ENCODE measurements at regions not wholly inside any gene's neighbourhood (a gene's known extent, or its start where the extent isn't known, plus 50 kb on each side); places are given as distances from the start of the nearest gene placed in this dataset.

DNA sequence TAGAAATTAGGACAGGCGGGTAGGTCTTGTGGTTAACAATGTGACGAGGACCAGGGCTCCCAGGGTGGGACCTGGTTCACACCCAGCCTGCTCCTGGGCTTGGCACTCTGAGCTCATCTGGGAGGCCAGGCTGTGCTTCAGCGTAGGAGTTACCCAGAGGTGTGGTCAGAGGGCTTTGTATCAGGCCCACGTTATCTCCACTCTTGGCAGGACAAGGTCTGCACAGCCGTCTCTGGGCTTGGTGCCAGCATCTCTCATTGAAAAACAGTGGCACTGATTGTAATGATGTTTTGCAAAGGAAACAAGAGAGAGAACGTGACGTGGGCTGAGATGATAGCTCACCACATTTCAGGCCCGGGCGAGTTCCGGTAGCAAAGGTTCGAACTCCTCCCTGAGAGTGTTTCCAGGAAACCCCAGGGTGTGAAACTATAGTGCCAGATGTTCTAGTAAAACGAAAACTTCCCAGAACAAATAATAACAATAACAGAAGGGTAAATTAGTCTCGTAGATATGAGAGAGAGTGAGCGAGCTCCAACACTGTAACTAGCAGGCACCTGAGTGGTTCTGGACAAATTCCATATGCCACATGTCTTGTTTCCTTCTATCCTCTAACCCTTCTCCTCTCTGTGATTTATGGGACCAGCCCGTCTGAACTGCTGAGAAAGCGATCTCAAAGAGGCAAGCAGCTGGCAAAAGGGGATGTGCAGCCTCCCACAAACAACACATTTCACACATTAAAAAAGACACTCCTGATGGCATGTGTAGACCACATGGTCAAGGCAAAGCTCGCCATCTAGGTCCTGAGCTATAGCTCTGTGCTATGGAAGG, 227.3 kb downstream of the KTN1 start:
- Histone ChIP-seq H3K4me1 (ENCODE audit: control insufficient read depth, insufficient read depth, low read length) (no peaks in the 10 kb centered on the region), H3K9ac (ENCODE audit: low read depth, low read length) (no peak overlapping the region), H3K27me3 (ENCODE audit: control insufficient read depth, insufficient read depth, low read length) (no peaks in the 10 kb centered on the region), H3K36me3 (ENCODE audit: control insufficient read depth, insufficient read depth, low read length) (no peaks in the 10 kb centered on the region), H3K27ac (ENCODE audit: low read depth, low read length) (no peak overlapping the region), H3K9me3 (ENCODE audit: control insufficient read depth, insufficient read depth, low read length) (0 out of 2 replicates have a peak, but pooled peaks cover 2% of the 10 kb centered on the region), H3K4me3 (ENCODE audit: low read depth, low read length) (no peak overlapping the region)

DNA sequence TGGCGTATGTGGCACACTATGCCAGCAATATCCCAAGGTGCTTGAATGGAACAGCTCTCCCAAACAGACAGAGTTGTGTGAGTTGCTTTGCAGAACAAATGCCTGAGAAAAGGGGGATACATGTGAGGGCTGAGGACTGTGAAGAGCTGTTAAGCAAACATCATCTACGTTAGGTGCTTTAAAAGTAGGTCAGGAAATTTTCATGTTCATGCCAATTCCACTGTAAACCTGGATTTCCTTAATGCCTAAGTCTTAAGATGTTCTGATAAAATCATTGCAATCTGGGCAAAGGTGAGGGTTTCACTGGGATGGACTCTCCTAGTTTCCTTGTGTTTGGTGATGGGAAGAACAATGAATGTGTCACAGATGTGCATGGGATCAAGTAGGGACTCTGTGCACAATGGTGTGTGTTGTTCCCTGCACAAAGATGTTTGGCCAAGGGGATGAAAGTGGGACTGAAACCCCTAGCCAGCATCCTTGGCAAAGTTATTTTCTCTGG, 227.9 kb downstream of the KTN1 start:
- Histone ChIP-seq H3K36me3 (ENCODE audit: control insufficient read depth, insufficient read depth, low read length) (no peaks in the 10 kb centered on the region), H3K4me1 (ENCODE audit: control insufficient read depth, insufficient read depth, low read length) (no peaks in the 10 kb centered on the region), H3K27ac (ENCODE audit: low read depth, low read length) (no peak overlapping the region), H3K9ac (ENCODE audit: low read depth, low read length) (no peak overlapping the region), H3K4me3 (ENCODE audit: low read depth, low read length) (no peak overlapping the region), H3K27me3 (ENCODE audit: control insufficient read depth, insufficient read depth, low read length) (no peaks in the 10 kb centered on the region), H3K9me3 (ENCODE audit: control insufficient read depth, insufficient read depth, low read length) (0 out of 2 replicates have a peak, but pooled peaks cover 1% of the 10 kb centered on the region)

DNA sequence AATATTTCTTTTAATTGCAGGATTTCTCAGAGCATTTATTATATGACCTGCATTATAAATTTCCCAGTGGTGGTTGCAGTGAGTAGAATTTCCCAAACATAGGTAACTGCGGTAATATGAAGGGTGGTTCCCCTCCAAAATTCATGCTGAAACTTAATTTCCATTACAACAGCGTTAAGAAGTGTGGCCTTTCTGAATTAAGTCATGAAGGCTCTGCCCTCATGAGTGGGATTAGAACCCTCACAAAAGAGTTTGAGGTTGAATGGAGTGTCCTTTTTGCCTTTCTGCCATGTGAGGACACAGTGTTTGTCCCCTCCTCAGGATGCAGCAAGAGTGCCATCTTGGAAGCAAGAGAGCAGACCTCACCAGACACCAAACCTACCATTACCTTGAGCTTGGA, 233.6 kb downstream of the KTN1 start:
- H3K4me3 ChIP-seq (ENCODE audit: low read depth, low read length) = no peak overlapping the region
- no peak overlapping the region for H3K27ac ChIP-seq (ENCODE audit: low read depth, low read length)
- no peaks in the 10 kb centered on the region for H3K9me3 ChIP-seq (ENCODE audit: control insufficient read depth, insufficient read depth, low read length)
- H3K4me1 ChIP-seq (ENCODE audit: control insufficient read depth, insufficient read depth, low read length) = no peaks in the 10 kb centered on the region
- no peaks in the 10 kb centered on the region for H3K27me3 ChIP-seq (ENCODE audit: control insufficient read depth, insufficient read depth, low read length)
- H3K9ac ChIP-seq (ENCODE audit: low read depth, low read length) = no peak overlapping the region
- H3K36me3 ChIP-seq (ENCODE audit: control insufficient read depth, insufficient read depth, low read length) = no peaks in the 10 kb centered on the region

DNA sequence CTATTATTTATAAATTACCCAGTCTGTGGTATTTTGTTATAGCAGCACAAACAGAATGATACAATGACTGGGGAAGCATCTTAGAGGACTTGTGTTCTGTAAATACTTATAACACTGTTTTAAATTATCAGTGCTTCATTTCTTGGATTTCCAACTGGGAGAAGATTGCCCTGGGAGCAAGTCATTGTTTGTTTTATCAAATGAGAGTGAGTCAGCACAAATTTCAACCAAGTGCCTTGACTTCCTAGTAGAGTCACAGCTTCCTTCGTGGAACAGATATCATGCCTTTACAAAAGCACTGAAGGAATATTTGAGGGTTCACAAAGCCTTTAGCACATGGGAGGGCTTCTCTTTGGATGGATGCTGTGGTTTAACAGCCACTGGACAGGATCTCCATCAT, 234.1 kb downstream of the KTN1 start:
- Histone ChIP-seq H3K9ac (ENCODE audit: low read depth, low read length) (no peak overlapping the region), H3K9me3 (ENCODE audit: control insufficient read depth, insufficient read depth, low read length) (no peaks in the 10 kb centered on the region), H3K27ac (ENCODE audit: low read depth, low read length) (no peak overlapping the region), H3K36me3 (ENCODE audit: control insufficient read depth, insufficient read depth, low read length) (no peaks in the 10 kb centered on the region), H3K4me1 (ENCODE audit: control insufficient read depth, insufficient read depth, low read length) (no peaks in the 10 kb centered on the region), H3K27me3 (ENCODE audit: control insufficient read depth, insufficient read depth, low read length) (no peaks in the 10 kb centered on the region), H3K4me3 (ENCODE audit: low read depth, low read length) (no peak overlapping the region)

DNA sequence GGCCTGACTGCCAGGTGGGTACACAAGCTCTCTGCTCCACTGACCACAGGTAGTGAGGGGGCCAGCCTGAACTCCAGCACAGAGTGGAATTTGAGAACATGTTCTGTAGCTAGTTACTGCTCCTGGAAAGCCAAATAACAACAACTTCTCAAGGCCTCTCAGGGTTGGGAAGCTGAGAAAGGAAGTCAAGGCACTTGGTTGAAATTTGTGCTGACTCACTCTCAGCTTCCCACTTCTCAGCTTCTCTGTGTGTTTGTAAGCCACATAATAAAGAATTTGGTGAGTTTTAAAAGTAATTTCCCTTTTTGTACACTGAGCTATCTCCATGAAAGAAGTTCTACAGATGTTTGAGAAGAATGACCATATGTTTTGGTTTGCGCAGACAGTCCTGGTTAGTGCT, 234.9 kb downstream of the KTN1 start:
- Histone ChIP-seq H3K27me3 (ENCODE audit: control insufficient read depth, insufficient read depth, low read length) (no peaks in the 10 kb centered on the region), H3K9me3 (ENCODE audit: control insufficient read depth, insufficient read depth, low read length) (no peaks in the 10 kb centered on the region), H3K4me1 (ENCODE audit: control insufficient read depth, insufficient read depth, low read length) (no peaks in the 10 kb centered on the region), H3K27ac (ENCODE audit: low read depth, low read length) (no peak overlapping the region), H3K9ac (ENCODE audit: low read depth, low read length) (no peak overlapping the region), H3K4me3 (ENCODE audit: low read depth, low read length) (no peak overlapping the region), H3K36me3 (ENCODE audit: control insufficient read depth, insufficient read depth, low read length) (no peaks in the 10 kb centered on the region)

DNA sequence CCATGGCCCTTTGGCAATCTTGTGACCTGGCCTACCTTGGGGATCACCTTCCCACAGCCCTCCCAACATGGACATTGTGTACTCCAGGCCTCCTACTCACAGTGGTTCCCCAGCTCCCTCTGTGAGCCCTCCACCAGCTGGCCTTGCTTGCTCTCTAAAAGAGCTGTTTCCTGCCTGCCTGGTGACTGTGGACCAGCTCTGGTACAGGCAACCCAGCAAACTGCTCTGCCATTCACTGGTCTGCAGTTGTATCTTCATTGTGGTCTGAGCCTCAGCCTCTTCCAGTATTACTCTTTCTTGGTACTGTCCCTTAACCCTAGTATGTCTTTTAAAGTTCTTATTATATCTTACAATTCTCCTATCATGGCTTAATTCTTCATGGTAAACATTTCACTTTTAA, 236.2 kb downstream of the KTN1 start:
- Histone ChIP-seq H3K9ac (ENCODE audit: low read depth, low read length) (no peak overlapping the region), H3K27ac (ENCODE audit: low read depth, low read length) (no peak overlapping the region), H3K9me3 (ENCODE audit: control insufficient read depth, insufficient read depth, low read length) (no peaks in the 10 kb centered on the region), H3K27me3 (ENCODE audit: control insufficient read depth, insufficient read depth, low read length) (no peaks in the 10 kb centered on the region), H3K4me1 (ENCODE audit: control insufficient read depth, insufficient read depth, low read length) (no peaks in the 10 kb centered on the region), H3K4me3 (ENCODE audit: low read depth, low read length) (no peak overlapping the region), H3K36me3 (ENCODE audit: control insufficient read depth, insufficient read depth, low read length) (no peaks in the 10 kb centered on the region)

DNA sequence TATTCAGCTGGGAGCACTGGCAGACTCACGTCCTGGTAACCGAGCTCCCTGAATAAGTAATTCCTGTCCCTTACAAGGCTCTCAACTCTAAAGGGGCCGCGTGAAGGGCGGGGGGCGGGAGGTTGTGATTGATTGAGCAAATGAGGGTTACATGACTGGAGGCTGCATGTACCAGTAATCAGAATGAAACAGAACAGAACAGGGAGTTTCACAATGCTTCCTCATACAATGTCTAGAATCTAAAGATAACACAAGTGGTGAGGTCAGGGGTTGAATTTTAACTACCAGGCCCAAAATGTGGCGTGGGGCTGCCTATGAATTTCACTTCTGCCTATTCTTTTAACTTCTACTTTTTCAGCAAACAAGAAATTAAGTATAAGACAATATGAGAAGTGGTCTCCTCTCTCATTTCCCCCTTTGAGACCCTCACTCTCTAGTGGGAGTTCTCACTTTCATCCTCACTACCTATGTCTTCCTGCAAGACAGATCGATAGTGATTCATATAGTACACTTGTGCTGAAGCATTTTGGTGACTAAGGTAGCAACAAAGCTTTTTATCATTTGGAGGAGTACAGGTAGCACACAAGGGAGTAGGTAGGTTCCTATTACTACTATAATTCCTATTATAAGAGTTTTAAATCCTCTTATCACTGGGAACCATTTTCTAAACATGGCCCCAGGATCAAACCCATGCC, 239.8 kb downstream of the KTN1 start:
- H3K36me3 ChIP-seq (ENCODE audit: control insufficient read depth, insufficient read depth, low read length) = no peaks in the 10 kb centered on the region
- H3K4me1 ChIP-seq (ENCODE audit: control insufficient read depth, insufficient read depth, low read length) = peaks cover 16% of the 10 kb centered on the region
- no peak overlapping the region for H3K9ac ChIP-seq (ENCODE audit: low read depth, low read length)
- H3K4me3 ChIP-seq (ENCODE audit: low read depth, low read length) = no peak overlapping the region
- H3K27ac ChIP-seq (ENCODE audit: low read depth, low read length) = no peak overlapping the region
- H3K9me3 ChIP-seq (ENCODE audit: control insufficient read depth, insufficient read depth, low read length) = no peaks in the 10 kb centered on the region
- H3K27me3 ChIP-seq (ENCODE audit: control insufficient read depth, insufficient read depth, low read length) = no peaks in the 10 kb centered on the region

DNA sequence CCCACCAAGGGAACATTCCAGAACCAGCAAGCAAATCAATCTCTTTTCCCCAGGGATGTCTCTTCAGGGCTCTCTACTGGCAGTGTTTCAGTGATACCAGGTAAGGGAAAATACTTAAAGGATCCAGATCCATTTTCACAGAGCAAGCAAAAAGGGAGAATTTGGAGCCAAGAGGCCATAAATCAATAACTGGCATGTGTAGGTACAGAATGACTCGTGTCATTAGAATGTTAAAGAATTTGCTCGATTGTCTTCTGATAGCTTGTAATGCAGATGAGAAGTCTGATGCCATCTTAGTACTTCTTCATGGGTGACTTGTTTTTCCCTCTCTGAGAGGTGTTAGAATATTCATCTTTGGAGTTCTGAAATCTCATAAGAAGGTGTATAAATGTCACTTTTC, 242.9 kb downstream of the KTN1 start:
- no peaks in the 10 kb centered on the region for H3K27me3 ChIP-seq (ENCODE audit: control insufficient read depth, insufficient read depth, low read length)
- H3K36me3 ChIP-seq (ENCODE audit: control insufficient read depth, insufficient read depth, low read length) = no peaks in the 10 kb centered on the region
- no peak overlapping the region for H3K27ac ChIP-seq (ENCODE audit: low read depth, low read length)
- no peaks in the 10 kb centered on the region for H3K9me3 ChIP-seq (ENCODE audit: control insufficient read depth, insufficient read depth, low read length)
- no peak overlapping the region for H3K9ac ChIP-seq (ENCODE audit: low read depth, low read length)
- no peak overlapping the region for H3K4me3 ChIP-seq (ENCODE audit: low read depth, low read length)
- peaks cover 16% of the 10 kb centered on the region for H3K4me1 ChIP-seq (ENCODE audit: control insufficient read depth, insufficient read depth, low read length)

DNA sequence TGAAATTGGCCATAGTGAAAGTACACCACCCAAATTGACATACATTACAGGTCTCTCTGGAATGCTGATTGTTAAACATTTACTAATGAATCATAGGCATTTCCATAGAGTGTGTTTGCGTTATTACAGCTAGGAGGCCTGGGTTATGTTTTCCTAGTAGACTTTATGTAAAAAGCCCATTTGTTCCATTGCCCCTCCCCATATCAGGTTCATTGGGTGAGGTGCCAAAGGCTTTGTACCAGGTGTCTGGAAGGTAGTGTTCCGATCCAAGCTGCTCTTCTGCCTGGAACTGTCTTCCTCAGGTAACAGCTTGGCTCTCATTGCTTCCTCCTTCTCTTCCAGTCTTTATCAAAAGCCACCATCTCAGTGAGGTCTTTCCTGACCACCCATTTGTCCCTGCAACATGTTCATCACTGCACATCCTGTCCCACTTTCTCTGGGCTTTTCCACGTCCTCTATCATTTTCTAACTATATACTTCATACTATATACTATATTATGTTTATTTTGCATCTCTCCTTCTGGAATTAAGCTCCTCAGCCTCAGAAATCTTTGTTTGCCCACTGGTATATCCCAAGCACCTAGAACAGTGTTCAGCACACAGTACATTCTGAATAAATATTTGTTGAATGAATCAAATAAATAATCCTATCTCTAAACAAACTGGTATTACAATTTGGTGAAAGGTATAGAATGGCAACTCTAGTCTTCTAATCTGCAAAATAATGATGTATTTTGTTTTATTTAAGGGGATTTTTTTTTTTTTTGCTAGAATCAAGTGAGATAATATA, 252.3 kb downstream of the KTN1 start:
- Histone ChIP-seq H3K4me3 (ENCODE audit: low read depth, low read length) (no peak overlapping the region), H3K4me1 (ENCODE audit: control insufficient read depth, insufficient read depth, low read length) (no peaks in the 10 kb centered on the region), H3K27me3 (ENCODE audit: control insufficient read depth, insufficient read depth, low read length) (no peaks in the 10 kb centered on the region), H3K9me3 (ENCODE audit: control insufficient read depth, insufficient read depth, low read length) (no peaks in the 10 kb centered on the region), H3K27ac (ENCODE audit: low read depth, low read length) (no peak overlapping the region), H3K9ac (ENCODE audit: low read depth, low read length) (no peak overlapping the region), H3K36me3 (ENCODE audit: control insufficient read depth, insufficient read depth, low read length) (no peaks in the 10 kb centered on the region)

DNA sequence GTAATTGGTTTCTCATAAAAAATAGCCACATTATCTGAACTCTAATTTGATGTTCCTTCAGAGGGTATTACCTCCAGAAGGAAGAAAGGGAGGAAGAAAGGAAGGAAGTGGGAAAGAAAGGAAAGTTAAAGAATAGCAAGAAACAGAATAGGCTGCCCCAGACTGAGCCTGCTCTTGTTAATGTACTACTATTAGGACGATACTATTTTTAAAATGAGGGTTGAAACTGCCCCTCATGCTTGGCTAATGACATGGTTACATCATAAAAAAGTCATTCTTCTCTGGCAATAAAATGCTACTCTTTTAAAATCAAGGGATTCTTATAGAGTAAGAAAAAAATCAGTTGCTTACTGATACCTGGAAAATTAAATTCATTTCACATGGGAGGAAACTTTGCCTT, 253.0 kb downstream of the KTN1 start:
- H3K36me3 ChIP-seq (ENCODE audit: control insufficient read depth, insufficient read depth, low read length) = no peaks in the 10 kb centered on the region
- H3K27ac ChIP-seq (ENCODE audit: low read depth, low read length) = no peak overlapping the region
- no peaks in the 10 kb centered on the region for H3K4me1 ChIP-seq (ENCODE audit: control insufficient read depth, insufficient read depth, low read length)
- H3K4me3 ChIP-seq (ENCODE audit: low read depth, low read length) = no peak overlapping the region
- H3K9me3 ChIP-seq (ENCODE audit: control insufficient read depth, insufficient read depth, low read length) = no peaks in the 10 kb centered on the region
- H3K9ac ChIP-seq (ENCODE audit: low read depth, low read length) = no peak overlapping the region
- no peaks in the 10 kb centered on the region for H3K27me3 ChIP-seq (ENCODE audit: control insufficient read depth, insufficient read depth, low read length)
